Peyer's patch (tissue), 4 donors: ENCODE measurements at regions not wholly inside any gene's neighbourhood (a gene's known extent, or its start where the extent isn't known, plus 50 kb on each side); places are given as distances from the start of the nearest gene placed in this dataset.

Source experiments
- DNase-seq, 3 donors: peaks; one replicate each; pipeline ENCODE4 v3.0.0-alpha.2; 2017 to 2019
- H3K27ac ChIP-seq, 4 donors: fragments of 200-600 bp; sonication (generic); one replicate each; pipeline ENCODE4 v1.5.1; 2016 to 2019
- H3K27me3 ChIP-seq, 2 donors: fragments of 200-600 bp; sonication (generic); one replicate each; pipeline ENCODE4 v1.5.1; 2019
- H3K36me3 ChIP-seq, 3 donors: fragments of 200-600 bp; sonication (generic); one replicate each; pipeline ENCODE4 v1.5.1; 2016 to 2019
- H3K4me1 ChIP-seq, 4 donors: fragments of 200-600 bp; sonication (generic); one replicate each; pipeline ENCODE4 v1.5.1; 2016 to 2019
- H3K4me3 ChIP-seq, 4 donors: fragments of 200-600 bp; sonication (generic); 1 replicate in 3 of 4; 2 replicates in 1 of 4; pipeline ENCODE4 v1.5.1; 2016 to 2019; ENCODE audit warnings: mild to moderate bottlenecking in 1 of 4
- H3K9me3 ChIP-seq, 4 donors: fragments of 200-600 bp; sonication (generic); one replicate each; pipeline ENCODE4 v1.5.1; 2016 to 2019; ENCODE audit warnings: mild to moderate bottlenecking in 1 of 4
- CTCF ChIP-seq, 6 experiments: fragments of 450-650 bp in 4 of 6; fragments of 200-600 bp in 2 of 6; sonication (generic) in 1 of 6; IDR thresholded peaks; one replicate each; pipeline ENCODE4 v1.5.1; 2017 to 2019; ENCODE audit warnings: antibody characterized with exemption in 6 of 6, mild to moderate bottlenecking in 3 of 6, moderate library complexity in 1 of 6
- POLR2A ChIP-seq, 2 donors: fragments of 450-650 bp; IDR thresholded peaks; one replicate each; pipeline ENCODE4 v1.5.1; 2017; ENCODE audit warnings: antibody characterized with exemption in 2 of 2, mild to moderate bottlenecking in 2 of 2, moderate library complexity in 2 of 2

GRCh38 chr2:204331180-204331579 is 214.1 kb upstream of the PARD3B start:
- no peaks in the 10 kb centered on the region for H3K27me3 ChIP-seq
- no peak overlapping the region for H3K4me3 ChIP-seq
- no peak for TF ChIP-seq POLR2A (IDR thresholded peaks at IDR 0.05)
- no peak for TF ChIP-seq CTCF (IDR thresholded peaks at IDR 0.05)
- H3K4me1 ChIP-seq = no peaks in the 10 kb centered on the region
- DNase-seq = no peak
- no peaks in the 10 kb centered on the region for H3K36me3 ChIP-seq
- no peaks in the 10 kb centered on the region for H3K9me3 ChIP-seq
- no peak overlapping the region for H3K27ac ChIP-seq

- Histone ChIP-seq H3K27ac (no peak overlapping the region), H3K4me1 (no peaks in the 10 kb centered on the region), H3K4me3 (no peak overlapping the region), H3K27me3 (no peaks in the 10 kb centered on the region), H3K9me3 (no peaks in the 10 kb centered on the region), H3K36me3 (no peaks in the 10 kb centered on the region)
- TF ChIP-seq POLR2A (IDR thresholded peaks at IDR 0.05) = no peak
- DNase-seq = no peak
These were observed 213.3 kb upstream of the PARD3B start for GRCh38 chr2:204331988-204332387.

- Histone ChIP-seq H3K4me1 (no peaks in the 10 kb centered on the region), H3K27ac (no peak overlapping the region), H3K9me3 (no peaks in the 10 kb centered on the region), H3K4me3 (no peak overlapping the region), H3K36me3 (no peaks in the 10 kb centered on the region), H3K27me3 (no peaks in the 10 kb centered on the region)
- TF ChIP-seq POLR2A (IDR thresholded peaks at IDR 0.05) (no peak), CTCF (IDR thresholded peaks at IDR 0.05) (no peak)
- DNase-seq = no peak
These were observed 212.6 kb upstream of the PARD3B start for GRCh38 chr2:204332706-204333105.

- Histone ChIP-seq H3K9me3 (no peaks in the 10 kb centered on the region), H3K4me1 (no peaks in the 10 kb centered on the region), H3K4me3 (no peak overlapping the region), H3K27me3 (no peaks in the 10 kb centered on the region), H3K27ac (no peak overlapping the region), H3K36me3 (no peaks in the 10 kb centered on the region)
- TF ChIP-seq POLR2A (IDR thresholded peaks at IDR 0.05) (no peak), CTCF (IDR thresholded peaks at IDR 0.05) (no peak)
- no peak for DNase-seq
These were observed 211.4 kb upstream of the PARD3B start for GRCh38 chr2:204333861-204334260.

GRCh38 chr2:204335451-204336058 is 209.7 kb upstream of the PARD3B start:
- TF ChIP-seq POLR2A (IDR thresholded peaks at IDR 0.05) (no peak), CTCF (IDR thresholded peaks at IDR 0.05) (no peak)
- no peak overlapping the region for H3K27ac ChIP-seq
- DNase-seq = no peak
- H3K27me3 ChIP-seq = no peaks in the 10 kb centered on the region
- H3K36me3 ChIP-seq = no peaks in the 10 kb centered on the region
- H3K9me3 ChIP-seq = no peaks in the 10 kb centered on the region
- no peaks in the 10 kb centered on the region for H3K4me1 ChIP-seq
- no peak overlapping the region for H3K4me3 ChIP-seq

GRCh38 chr2:204336153-204336744 is 209.0 kb upstream of the PARD3B start:
- Histone ChIP-seq H3K9me3 (no peaks in the 10 kb centered on the region), H3K27me3 (no peaks in the 10 kb centered on the region), H3K27ac (no peak overlapping the region), H3K4me3 (no peak overlapping the region), H3K36me3 (no peaks in the 10 kb centered on the region), H3K4me1 (no peaks in the 10 kb centered on the region)
- TF ChIP-seq POLR2A (IDR thresholded peaks at IDR 0.05) (no peak), CTCF (IDR thresholded peaks at IDR 0.05) (no peak)
- DNase-seq = no peak
